Effector memory CD8-positive, alpha-beta T cell (primary cell): ENCODE measurements at regions not wholly inside any gene's neighbourhood (a gene's known extent, or its start where the extent isn't known, plus 50 kb on each side); places are given as distances from the start of the nearest gene placed in this dataset.

ENCODE experiments used
- ATAC-seq: fragments of 150-1000 bp; cut with Tn5 transposase; replicated peaks from 2 replicates; pipeline ENCODE4 v1.10.0; 2021; ENCODE audit warnings: mild to moderate bottlenecking, moderate library complexity
- DNase-seq, 3 experiments: peaks; one replicate each; pipeline ENCODE4 v3.0.0; 2021
- H3K27ac Mint-ChIP-seq, 2 donors: one replicate each; pipeline ENCODE4 v1.8.0; 2022; ENCODE audit warnings: mild to moderate bottlenecking in 2 of 2, mixed read lengths in 2 of 2, moderate library complexity in 2 of 2
- H3K27me3 Mint-ChIP-seq, 2 donors: one replicate each; pipeline ENCODE4 v1.8.0; 2022; ENCODE audit warnings: mixed read lengths in 2 of 2
- H3K36me3 Mint-ChIP-seq: one replicate; pipeline ENCODE4 v1.8.0; 2022; ENCODE audit warnings: mild to moderate bottlenecking, moderate library complexity, mixed read lengths; ENCODE audit not compliant: insufficient read depth
- H3K4me1 Mint-ChIP-seq, 2 donors: one replicate each; pipeline ENCODE4 v1.8.0; 2022; ENCODE audit warnings: low read depth in 2 of 2, mixed read lengths in 2 of 2
- H3K4me3 Mint-ChIP-seq, 2 donors: one replicate each; pipeline ENCODE4 v1.8.0; 2022; ENCODE audit warnings: mild to moderate bottlenecking in 2 of 2, mixed read lengths in 2 of 2, moderate library complexity in 2 of 2
- H3K9me3 Mint-ChIP-seq, 2 donors: one replicate each; pipeline ENCODE4 v1.8.0; 2022; ENCODE audit warnings: mixed read lengths in 2 of 2

GRCh38 chr10:4692206-4692605 is 133.8 kb upstream of the AKR1E2 start:
- Mint-ChIP-seq H3K36me3 (no peaks in the 10 kb centered on the region), H3K9me3 (no peaks in the 10 kb centered on the region), H3K27ac (no peak overlapping the region), H3K4me3 (no peak overlapping the region), H3K27me3 (peaks cover 30 to 38% of the 10 kb centered on the region in 2 donors), H3K4me1 (no peaks in the 10 kb centered on the region)
- no peak for ATAC-seq
- DNase-seq, result no peak

DNA sequence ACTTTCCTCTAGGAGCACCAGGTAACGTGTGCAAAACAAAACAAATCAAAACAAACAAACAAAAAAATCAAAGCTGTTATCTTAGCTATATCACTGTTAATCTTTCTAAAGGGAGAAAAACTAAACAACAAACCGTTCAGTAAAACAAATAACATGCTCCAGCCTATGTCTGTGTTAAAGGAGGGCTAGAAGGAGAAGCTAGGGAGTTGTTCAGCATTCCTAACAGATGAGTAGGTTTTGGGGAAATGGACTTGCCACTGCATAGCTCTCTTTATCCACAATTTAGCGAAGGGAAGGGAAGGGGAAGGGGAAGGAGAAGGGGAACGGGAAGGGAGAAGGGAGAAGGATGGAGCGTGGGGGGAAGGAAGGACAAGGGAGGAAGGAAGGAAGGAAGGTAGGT is 134.2 kb upstream of the AKR1E2 start:
- DNase-seq (no peak), ATAC-seq (no peak)
- peaks cover 26 to 34% of the 10 kb centered on the region in 2 donors for H3K27me3 Mint-ChIP-seq
- no peak overlapping the region for H3K27ac Mint-ChIP-seq
- H3K9me3 Mint-ChIP-seq, result no peaks in the 10 kb centered on the region
- H3K4me1 Mint-ChIP-seq, result no peaks in the 10 kb centered on the region
- H3K4me3 Mint-ChIP-seq, result no peak overlapping the region
- no peaks in the 10 kb centered on the region for H3K36me3 Mint-ChIP-seq

- Mint-ChIP-seq H3K27me3 (peaks cover 22 to 31% of the 10 kb centered on the region in 2 donors), H3K9me3 (no peaks in the 10 kb centered on the region), H3K4me1 (no peaks in the 10 kb centered on the region), H3K27ac (no peak overlapping the region), H3K4me3 (no peak overlapping the region), H3K36me3 (no peaks in the 10 kb centered on the region)
- ATAC-seq (no peak), DNase-seq (no peak)
These were observed 134.7 kb upstream of the AKR1E2 start for GRCh38 chr10:4691301-4691700.

GRCh38 chr10:4688601-4689000 is 137.4 kb upstream of the AKR1E2 start:
- DNase-seq, result no peak
- H3K4me3 Mint-ChIP-seq, result no peak overlapping the region
- H3K9me3 Mint-ChIP-seq, result no peaks in the 10 kb centered on the region
- no peak overlapping the region for H3K27ac Mint-ChIP-seq
- no peaks in the 10 kb centered on the region for H3K4me1 Mint-ChIP-seq
- no peaks in the 10 kb centered on the region for H3K36me3 Mint-ChIP-seq
- ATAC-seq, result no peak
- peaks cover 40 to 41% of the 10 kb centered on the region in 2 donors for H3K27me3 Mint-ChIP-seq

DNA sequence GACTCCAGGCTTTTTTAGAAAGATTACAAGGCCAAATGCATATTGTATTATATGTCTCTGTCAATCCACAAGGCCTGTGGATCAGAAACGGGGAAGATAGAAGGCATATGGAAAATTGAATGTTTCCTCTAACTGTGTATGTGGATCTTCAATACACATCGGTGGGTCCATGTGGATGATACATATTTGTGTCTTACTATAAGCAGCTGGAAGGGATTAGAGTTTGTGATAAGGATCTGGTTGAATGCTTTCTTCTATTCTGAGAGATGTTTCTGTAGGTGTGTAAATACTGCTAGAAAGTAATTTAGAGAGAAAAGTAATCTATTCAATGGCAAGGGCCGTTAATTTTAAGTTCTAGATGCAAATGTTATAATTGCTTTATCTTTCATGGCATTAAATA is 137.8 kb upstream of the AKR1E2 start:
- no peaks in the 10 kb centered on the region for H3K4me1 Mint-ChIP-seq
- H3K9me3 Mint-ChIP-seq, result no peaks in the 10 kb centered on the region
- H3K27ac Mint-ChIP-seq, result no peak overlapping the region
- H3K4me3 Mint-ChIP-seq, result no peak overlapping the region
- no peak for DNase-seq
- ATAC-seq, result no peak
- H3K36me3 Mint-ChIP-seq, result no peaks in the 10 kb centered on the region
- H3K27me3 Mint-ChIP-seq, result peaks cover 40 to 45% of the 10 kb centered on the region in 2 donors

GRCh38 chr10:4687397-4687796 is 138.6 kb upstream of the AKR1E2 start:
- H3K36me3 Mint-ChIP-seq, result no peaks in the 10 kb centered on the region
- H3K4me3 Mint-ChIP-seq, result no peak overlapping the region
- H3K4me1 Mint-ChIP-seq, result no peaks in the 10 kb centered on the region
- H3K27ac Mint-ChIP-seq, result no peak overlapping the region
- H3K27me3 Mint-ChIP-seq, result peaks cover 48 to 53% of the 10 kb centered on the region in 2 donors
- ATAC-seq (no peak), DNase-seq (no peak)
- H3K9me3 Mint-ChIP-seq, result no peaks in the 10 kb centered on the region

GRCh38 chr10:4686644-4686996 is 139.4 kb upstream of the AKR1E2 start:
- Mint-ChIP-seq H3K9me3 (no peaks in the 10 kb centered on the region), H3K4me3 (no peak overlapping the region), H3K4me1 (no peaks in the 10 kb centered on the region), H3K36me3 (no peaks in the 10 kb centered on the region), H3K27me3 (peaks cover 53 to 57% of the 10 kb centered on the region in 2 donors), H3K27ac (no peak overlapping the region)
- ATAC-seq (no peak), DNase-seq (no peak)

DNA sequence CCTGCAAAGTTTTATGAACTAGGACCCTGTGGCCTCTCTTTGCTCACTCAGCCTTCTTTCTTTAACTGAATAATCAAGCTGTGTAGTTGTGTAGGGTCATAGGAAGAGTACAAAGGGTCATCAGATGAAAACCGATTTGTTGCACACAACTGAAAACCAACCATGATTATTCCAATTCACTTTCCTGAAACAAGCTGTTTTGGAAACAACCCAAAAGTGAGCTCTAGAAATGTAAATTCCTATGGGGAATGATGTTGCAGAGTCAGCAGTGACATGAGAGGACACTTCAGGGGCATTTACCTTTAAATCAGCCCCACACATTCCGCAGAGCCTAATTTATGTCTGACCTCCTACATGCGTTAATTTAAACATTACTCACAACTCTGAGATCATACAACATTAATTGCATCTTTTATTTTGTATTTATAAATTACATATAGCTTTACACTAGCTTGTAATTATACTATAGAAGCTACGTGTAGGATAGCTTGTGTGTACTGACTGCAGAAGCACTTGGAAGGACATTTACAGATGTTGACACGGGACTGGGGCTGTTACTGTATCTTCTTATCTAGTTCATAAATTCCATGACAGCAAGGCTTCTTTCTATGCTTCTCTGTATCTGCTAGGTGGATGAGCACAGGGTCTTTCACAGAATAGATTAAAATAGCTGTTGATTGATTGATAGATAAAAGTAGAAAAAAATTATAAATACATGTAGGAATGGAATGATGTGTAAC is 139.9 kb upstream of the AKR1E2 start:
- Mint-ChIP-seq H3K9me3 (no peaks in the 10 kb centered on the region), H3K4me1 (no peaks in the 10 kb centered on the region), H3K27me3 (peaks cover 53 to 57% of the 10 kb centered on the region in 2 donors), H3K36me3 (no peaks in the 10 kb centered on the region), H3K27ac (no peak overlapping the region), H3K4me3 (no peak overlapping the region)
- ATAC-seq (no peak), DNase-seq (no peak)

- Mint-ChIP-seq H3K27ac (no peak overlapping the region), H3K9me3 (no peaks in the 10 kb centered on the region), H3K4me1 (no peaks in the 10 kb centered on the region), H3K36me3 (no peaks in the 10 kb centered on the region), H3K4me3 (no peak overlapping the region), H3K27me3 (peaks cover 53 to 57% of the 10 kb centered on the region in 2 donors)
- ATAC-seq (no peak), DNase-seq (no peak)
These were observed 140.5 kb upstream of the AKR1E2 start for GRCh38 chr10:4685491-4685890.

- Mint-ChIP-seq H3K4me1 (no peaks in the 10 kb centered on the region), H3K4me3 (no peak overlapping the region), H3K27me3 (peaks cover 54 to 57% of the 10 kb centered on the region in 2 donors), H3K36me3 (no peaks in the 10 kb centered on the region), H3K9me3 (no peaks in the 10 kb centered on the region), H3K27ac (no peak overlapping the region)
- ATAC-seq (no peak), DNase-seq (no peak)
These were observed 141.6 kb upstream of the AKR1E2 start for GRCh38 chr10:4684434-4684833.

DNA sequence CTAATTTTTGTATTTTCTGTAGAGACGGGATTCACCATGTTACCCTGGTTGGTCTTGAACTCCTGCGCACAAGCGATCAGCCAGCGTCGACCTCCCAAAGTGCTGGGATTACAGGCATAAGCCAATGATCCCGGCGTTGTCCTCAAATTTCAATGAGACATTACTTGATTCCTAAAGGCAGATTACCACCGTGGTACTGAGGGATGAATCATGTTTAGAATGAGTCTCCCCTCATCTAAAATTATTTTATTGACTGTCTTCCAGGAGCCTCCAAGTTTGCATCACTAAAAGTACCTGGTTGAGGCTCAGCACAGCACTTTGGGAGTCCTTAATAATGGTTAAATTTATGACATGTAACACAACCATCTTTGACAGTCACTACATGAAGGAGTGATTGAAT is 142.2 kb upstream of the AKR1E2 start:
- H3K4me1 Mint-ChIP-seq, result no peaks in the 10 kb centered on the region
- no peak overlapping the region for H3K4me3 Mint-ChIP-seq
- ATAC-seq, result no peak
- no peak for DNase-seq
- no peaks in the 10 kb centered on the region for H3K9me3 Mint-ChIP-seq
- H3K27me3 Mint-ChIP-seq, result peaks cover 59 to 60% of the 10 kb centered on the region in 2 donors
- no peaks in the 10 kb centered on the region for H3K36me3 Mint-ChIP-seq
- no peak overlapping the region for H3K27ac Mint-ChIP-seq

DNA sequence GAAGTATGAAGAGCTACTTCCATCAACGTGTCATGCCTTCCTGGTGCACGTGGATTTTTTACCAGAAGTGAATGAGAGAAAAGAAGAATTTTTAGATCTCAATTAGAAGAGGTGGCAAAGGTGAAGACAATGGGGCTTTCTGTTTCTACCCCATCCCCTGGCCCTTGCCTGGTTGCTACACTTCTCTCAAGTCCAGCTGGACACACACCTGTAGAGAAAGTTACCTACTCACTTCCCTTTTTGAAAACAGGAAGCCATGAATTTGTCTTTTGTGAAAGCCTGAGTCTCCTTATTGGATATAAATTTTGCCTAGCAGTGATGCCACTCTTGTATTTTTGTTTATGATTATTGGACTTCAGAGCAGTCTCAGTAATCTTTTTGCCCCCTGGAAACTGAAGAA is 142.9 kb upstream of the AKR1E2 start:
- peaks cover 59 to 60% of the 10 kb centered on the region in 2 donors for H3K27me3 Mint-ChIP-seq
- DNase-seq (no peak), ATAC-seq (no peak)
- no peaks in the 10 kb centered on the region for H3K9me3 Mint-ChIP-seq
- no peak overlapping the region for H3K27ac Mint-ChIP-seq
- H3K4me1 Mint-ChIP-seq, result no peaks in the 10 kb centered on the region
- H3K36me3 Mint-ChIP-seq, result no peaks in the 10 kb centered on the region
- no peak overlapping the region for H3K4me3 Mint-ChIP-seq

DNA sequence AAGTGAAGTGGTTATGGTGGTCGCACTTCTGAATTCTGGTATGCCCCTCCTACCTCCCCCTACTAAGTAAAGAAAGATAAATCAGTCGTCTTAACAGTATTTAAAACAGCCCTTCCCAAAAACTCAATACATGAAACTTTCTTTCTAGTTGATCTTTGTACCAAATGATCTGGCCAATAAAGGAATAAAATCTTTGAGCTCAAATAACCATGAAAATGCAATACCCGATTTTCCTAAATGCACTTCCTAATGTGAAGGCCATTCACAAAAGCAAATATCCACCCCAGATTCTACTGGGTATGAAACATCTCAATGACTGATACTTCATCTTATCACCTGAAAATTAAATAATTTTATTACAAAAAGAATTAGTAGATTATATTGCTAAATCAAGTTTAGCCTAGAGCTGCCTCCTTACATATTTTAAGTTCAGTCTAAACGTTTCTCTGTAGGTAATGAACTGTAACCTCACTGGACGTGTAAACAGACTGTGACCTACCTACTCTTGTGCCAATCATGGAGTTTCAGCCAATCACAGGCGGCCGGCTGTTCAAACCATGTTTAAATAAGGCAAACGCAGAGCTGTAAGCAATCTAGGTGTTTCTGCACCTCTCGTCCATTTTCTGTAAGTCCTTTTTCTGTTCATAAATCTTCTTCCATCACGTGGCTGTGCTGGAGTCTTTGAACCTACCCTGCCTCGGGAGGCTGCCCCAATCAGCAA is 146.9 kb upstream of the AKR1E2 start:
- no peaks in the 10 kb centered on the region for H3K9me3 Mint-ChIP-seq
- H3K27me3 Mint-ChIP-seq, result peaks cover 64% of the 10 kb centered on the region in 2 donors
- H3K4me1 Mint-ChIP-seq, result no peaks in the 10 kb centered on the region
- ATAC-seq (no peak), DNase-seq (no peak)
- no peaks in the 10 kb centered on the region for H3K36me3 Mint-ChIP-seq
- H3K27ac Mint-ChIP-seq, result no peak overlapping the region
- H3K4me3 Mint-ChIP-seq, result no peak overlapping the region
